Ovary (tissue), 7 donors: ENCODE measurements at regions not wholly inside any gene's neighbourhood (a gene's known extent, or its start where the extent isn't known, plus 50 kb on each side); places are given as distances from the start of the nearest gene placed in this dataset.

Experiments used
- DNase-seq, 5 donors: peaks; one replicate each; pipeline ENCODE4 v3.0.0-alpha.2; 2019 to 2020
- H3K27ac ChIP-seq, 2 donors: fragments of 200-600 bp; one replicate each; pipeline versions ENCODE4 v1.5.1 to v1.8.0; 2019 to 2022
- H3K27me3 ChIP-seq: fragments of 200-600 bp; one replicate; pipeline ENCODE4 v1.8.0; 2022
- H3K36me3 ChIP-seq: fragments of 200-600 bp; sonication (generic); one replicate; pipeline ENCODE4 v1.5.1; 2019
- H3K4me1 ChIP-seq: one replicate; pipeline ENCODE4 v1.8.1; 2013; ENCODE audit warnings: mild to moderate bottlenecking, moderate library complexity; ENCODE audit not compliant: insufficient read depth
- H3K4me3 ChIP-seq: fragments of 200-600 bp; sonication (generic); one replicate; pipeline ENCODE4 v1.5.1; 2017
- H3K9me3 ChIP-seq, 2 donors: fragments of 200-600 bp in 1 of 2; sonication (generic) in 1 of 2; one replicate each; pipeline versions ENCODE4 v1.5.1 to v1.8.1; 2013 to 2019; ENCODE audit warnings: mild to moderate bottlenecking in 1 of 2, moderate library complexity in 1 of 2
- EP300 ChIP-seq: sonication (generic); formaldehyde crosslinking; IDR thresholded peaks from one replicate; pipeline ENCODE4 v1.6.1; 2017; ENCODE audit warnings: antibody characterized with exemption
- POLR2A ChIP-seq: fragments of 450-650 bp; IDR thresholded peaks from one replicate; pipeline ENCODE4 v1.6.1; 2017; ENCODE audit warnings: antibody characterized with exemption, mild to moderate bottlenecking, moderate library complexity
- WGBS, 3 donors: extraction: QIAGEN DNeasy Blood & Tissue Kit in 1 of 3; methylation state at CpG; one replicate each; pipeline versions ENCODE4 v1.1.5 to v1.1.7; 2013 to 2017; 5-methylcytosine and 5-hydroxymethylcytosine counted together
- intact Hi-C, 4 donors: fragments of 100-400 bp; cut with DNase I; formaldehyde crosslinking; loops; one replicate each; pipeline versions ENCODE4 v1.11.0 to v1.15.1; 2022 to 2023
- TF ChIP-seq, protein P1 (sequence below), 3 donors: fragments of 450-650 bp in 2 of 3; fragments of 200-600 bp in 1 of 3; IDR thresholded peaks; one replicate each; pipeline versions ENCODE4 v1.5.1 to v1.8.0; 2016 to 2022; ENCODE audit warnings: antibody characterized with exemption in 3 of 3, mild to moderate bottlenecking in 1 of 3
- donor health status: DM: no; HTN: no; CAD: no; lungs with moderate emphysema.
- donor health status: DM: no; HTN: no; CAD: no.
- donor health status: Bipolar disorder and iron deficiency.
- donor health status: DM: no; HTN: no; CAD: no.
- donor health status: DM: yes; HTN: yes; CAD: no.

DNA sequence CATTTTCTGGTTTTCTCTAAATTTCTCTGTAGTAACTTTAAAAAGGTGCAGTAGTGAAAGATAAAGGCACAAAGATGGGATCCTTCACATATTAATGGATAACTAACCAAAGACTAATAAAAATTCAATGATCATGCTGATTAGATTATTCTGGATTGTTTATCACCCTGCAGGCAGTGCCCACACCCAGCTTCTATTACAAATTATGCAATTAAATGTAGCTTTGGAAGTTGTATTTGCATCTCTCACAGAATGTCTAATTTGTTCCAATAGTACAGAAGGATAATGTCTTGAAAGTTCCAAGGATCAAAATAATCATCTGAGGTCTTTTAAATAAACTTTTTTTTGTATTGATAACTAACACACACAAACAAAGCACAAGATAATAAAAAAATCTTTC, 837.6 kb downstream of the HACE1 start:
- Histone ChIP-seq H3K27ac (no peak overlapping the region), H3K36me3 (no peaks in the 10 kb centered on the region), H3K4me1 (no peaks in the 10 kb centered on the region), H3K4me3 (no peak overlapping the region), H3K27me3 (no peaks in the 10 kb centered on the region), H3K9me3 (no peaks in the 10 kb centered on the region)
- TF ChIP-seq, protein P1, sequence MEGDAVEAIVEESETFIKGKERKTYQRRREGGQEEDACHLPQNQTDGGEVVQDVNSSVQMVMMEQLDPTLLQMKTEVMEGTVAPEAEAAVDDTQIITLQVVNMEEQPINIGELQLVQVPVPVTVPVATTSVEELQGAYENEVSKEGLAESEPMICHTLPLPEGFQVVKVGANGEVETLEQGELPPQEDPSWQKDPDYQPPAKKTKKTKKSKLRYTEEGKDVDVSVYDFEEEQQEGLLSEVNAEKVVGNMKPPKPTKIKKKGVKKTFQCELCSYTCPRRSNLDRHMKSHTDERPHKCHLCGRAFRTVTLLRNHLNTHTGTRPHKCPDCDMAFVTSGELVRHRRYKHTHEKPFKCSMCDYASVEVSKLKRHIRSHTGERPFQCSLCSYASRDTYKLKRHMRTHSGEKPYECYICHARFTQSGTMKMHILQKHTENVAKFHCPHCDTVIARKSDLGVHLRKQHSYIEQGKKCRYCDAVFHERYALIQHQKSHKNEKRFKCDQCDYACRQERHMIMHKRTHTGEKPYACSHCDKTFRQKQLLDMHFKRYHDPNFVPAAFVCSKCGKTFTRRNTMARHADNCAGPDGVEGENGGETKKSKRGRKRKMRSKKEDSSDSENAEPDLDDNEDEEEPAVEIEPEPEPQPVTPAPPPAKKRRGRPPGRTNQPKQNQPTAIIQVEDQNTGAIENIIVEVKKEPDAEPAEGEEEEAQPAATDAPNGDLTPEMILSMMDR (IDR thresholded peaks at IDR 0.05), result no peak
- TF ChIP-seq POLR2A, result no peak
- TF ChIP-seq EP300, result no peak
- intact Hi-C loops, result no loop called here
- DNase-seq, result no peak

DNA sequence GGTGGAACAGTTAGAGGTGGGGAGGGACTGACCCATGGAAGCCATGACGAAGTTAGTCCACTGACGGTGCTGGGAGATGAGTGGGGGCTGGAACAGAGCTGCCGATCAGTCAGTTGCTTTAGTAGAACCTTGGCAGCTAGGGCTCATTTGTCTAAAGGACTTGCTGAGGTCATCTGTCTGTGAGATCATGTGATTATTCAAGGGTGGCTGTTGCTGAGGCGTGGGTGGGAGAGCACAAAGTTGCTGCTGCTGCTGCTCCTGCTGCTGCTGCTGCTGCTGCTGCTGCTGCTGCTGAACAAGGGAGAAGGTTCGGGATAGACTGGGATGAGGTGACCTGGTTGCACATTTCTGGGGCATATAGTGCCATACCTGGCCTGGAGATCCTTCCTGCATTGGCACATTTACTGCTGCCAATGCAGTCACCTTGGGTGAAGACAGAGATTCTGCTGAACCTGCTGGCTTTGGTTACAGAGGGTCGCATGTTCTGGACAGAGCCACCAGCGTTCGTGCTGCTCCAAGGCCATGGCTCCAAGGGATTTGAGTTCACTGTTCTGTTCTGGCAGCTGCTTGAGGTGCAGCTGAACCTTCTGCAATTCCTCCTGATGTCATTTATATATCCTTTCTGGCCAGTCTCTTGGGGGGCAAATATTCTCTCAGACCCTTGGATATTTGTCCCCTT, 840.5 kb downstream of the HACE1 start:
- DNase-seq, result no peak
- Histone ChIP-seq H3K27ac (no peak overlapping the region), H3K4me1 (no peaks in the 10 kb centered on the region), H3K27me3 (no peaks in the 10 kb centered on the region), H3K9me3 (no peaks in the 10 kb centered on the region), H3K4me3 (no peak overlapping the region), H3K36me3 (no peaks in the 10 kb centered on the region)
- 71 to 76% (median 71%) methylated on average over 8 of the region's 8 CpGs for WGBS, 3 donors
- TF ChIP-seq, protein P1 (IDR thresholded peaks at IDR 0.05), result no peak
- TF ChIP-seq EP300 (no peak), POLR2A (no peak)
- intact Hi-C loops, result no loop called here

DNA sequence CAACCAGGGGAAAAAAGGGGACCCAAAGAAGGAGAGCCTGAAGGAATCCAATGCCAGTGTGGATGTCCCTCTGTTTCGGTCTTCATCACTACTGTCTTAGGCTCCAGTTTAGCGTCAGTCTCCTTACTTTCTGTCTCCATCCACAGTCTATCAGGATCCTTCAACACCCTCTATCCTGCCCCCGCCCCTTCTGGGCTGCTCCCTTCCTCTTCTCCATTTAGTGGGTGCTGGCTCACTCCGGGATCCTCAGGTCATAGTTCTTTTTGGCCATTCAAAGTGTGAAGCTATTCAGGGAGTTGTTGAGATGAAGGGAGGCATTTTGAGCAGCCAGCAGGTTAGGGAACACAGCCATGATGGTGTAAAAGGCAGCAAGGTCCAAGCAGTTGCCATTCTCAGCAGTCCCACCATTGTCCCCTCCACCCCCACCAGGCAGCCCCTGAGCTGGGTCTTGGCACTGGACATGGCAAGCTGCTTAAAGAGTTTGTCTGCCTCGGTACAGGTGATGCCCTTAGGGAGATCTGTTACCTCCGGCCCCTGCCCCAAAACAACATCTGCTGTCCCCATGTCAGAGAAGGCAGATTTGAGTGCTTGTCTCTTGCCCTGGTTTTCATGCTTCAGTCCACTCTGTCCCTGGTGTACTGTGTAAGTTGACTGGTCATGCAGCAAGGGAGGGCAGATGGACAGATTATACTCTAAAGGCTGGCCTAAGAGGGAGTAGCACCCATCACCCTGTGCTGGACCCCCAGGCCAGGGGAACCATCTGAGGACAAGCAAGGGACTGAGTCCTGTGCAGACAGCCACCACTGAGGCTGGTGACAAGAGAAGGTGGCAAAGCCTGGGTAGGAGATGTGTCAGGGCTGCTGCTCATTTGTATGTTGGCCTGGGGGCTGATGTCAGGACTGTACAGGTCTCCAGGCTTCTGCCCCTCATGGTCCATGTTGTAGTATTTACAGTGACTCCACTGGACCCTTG, 842.0 kb downstream of the HACE1 start:
- no peak overlapping the region for H3K4me3 ChIP-seq
- intact Hi-C loops, result no loop called here
- H3K4me1 ChIP-seq, result no peaks in the 10 kb centered on the region
- H3K27ac ChIP-seq, result no peak overlapping the region
- no peaks in the 10 kb centered on the region for H3K36me3 ChIP-seq
- no peak for TF ChIP-seq POLR2A
- no peak for TF ChIP-seq EP300
- TF ChIP-seq, protein P1 (IDR thresholded peaks at IDR 0.05), result no peak
- 86 to 92% (median 91%) methylated on average over 6 of the region's 6 CpGs for WGBS, 3 donors
- H3K9me3 ChIP-seq, result no peaks in the 10 kb centered on the region
- DNase-seq, result no peak
- H3K27me3 ChIP-seq, result no peaks in the 10 kb centered on the region

DNA sequence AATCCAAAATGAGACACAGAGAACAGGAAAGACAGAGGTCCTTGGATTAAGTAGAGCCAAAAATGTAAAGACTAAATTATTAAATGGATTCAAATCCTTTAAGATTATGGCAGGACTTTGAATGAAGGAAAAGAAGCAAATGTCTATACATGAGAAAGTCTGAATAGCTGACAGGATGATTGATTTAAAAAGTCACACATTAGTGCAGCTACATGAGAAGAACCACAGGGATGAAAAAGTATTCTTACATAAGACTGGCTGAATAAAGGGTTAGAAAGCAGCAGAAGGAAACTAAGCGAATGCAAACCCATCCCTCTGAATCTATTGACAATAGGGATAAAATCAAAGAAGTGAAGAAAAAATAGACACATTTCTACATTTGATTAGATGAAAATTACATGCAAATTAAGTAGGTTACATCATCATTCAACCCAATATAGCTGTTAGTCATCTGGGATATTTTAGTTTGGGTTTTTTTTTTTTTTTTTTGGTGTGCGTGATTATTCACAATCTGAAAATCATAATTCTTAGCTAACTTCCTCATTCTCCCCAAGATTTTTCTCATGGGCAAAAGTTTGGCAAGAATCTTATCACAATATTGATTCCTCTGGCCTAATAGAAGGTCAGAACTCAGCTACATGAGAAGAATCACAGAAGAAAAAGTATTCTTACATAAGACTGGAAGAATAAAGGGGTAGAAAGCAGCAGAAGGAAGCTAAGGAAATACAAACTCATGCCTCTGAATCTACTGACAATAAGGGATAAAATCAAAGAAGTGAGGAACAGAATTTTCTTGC, 845.4 kb downstream of the HACE1 start:
- intact Hi-C loops, result no loop called here
- Histone ChIP-seq H3K4me1 (no peaks in the 10 kb centered on the region), H3K27me3 (no peaks in the 10 kb centered on the region), H3K9me3 (no peaks in the 10 kb centered on the region), H3K36me3 (no peaks in the 10 kb centered on the region), H3K4me3 (no peak overlapping the region), H3K27ac (no peak overlapping the region)
- WGBS, 3 donors, result 70 to 82% (median 75%) methylated on average over 2 of the region's 2 CpGs
- DNase-seq, result no peak
- TF ChIP-seq, protein P1 (IDR thresholded peaks at IDR 0.05), result no peak
- TF ChIP-seq EP300 (no peak), POLR2A (no peak)
